Stomach (tissue), 8 donors: ENCODE measurements at regions not wholly inside any gene's neighbourhood (a gene's known extent, or its start where the extent isn't known, plus 50 kb on each side); places are given as distances from the start of the nearest gene placed in this dataset.
A peak's percentile ranks its signal among the peaks of the same experiment; 100 is the strongest.

Experiments used
- DNase-seq, 2 donors: peaks; one replicate each; pipeline versions ENCODE4 v3.0.0 to v3.0.0-alpha.2; 2013 to 2019
- H3K27ac ChIP-seq, 5 donors: fragments of 200-600 bp in 4 of 5; sonication (generic) in 4 of 5; one replicate each; pipeline ENCODE4 v1.5.1; 2013 to 2019; ENCODE audit warnings: mild to moderate bottlenecking in 1 of 5, moderate library complexity in 1 of 5
- H3K27me3 ChIP-seq, 3 donors: fragments of 200-600 bp; sonication (generic); one replicate each; pipeline ENCODE4 v1.5.1; 2017 to 2019; ENCODE audit warnings: mixed run types in 1 of 3
- H3K36me3 ChIP-seq, 4 donors: fragments of 200-600 bp; sonication (generic); 1 replicate in 3 of 4; 2 replicates in 1 of 4; pipeline ENCODE4 v1.5.1; 2016 to 2019
- H3K4me1 ChIP-seq, 4 donors: fragments of 200-600 bp; sonication (generic); one replicate each; pipeline ENCODE4 v1.5.1; 2016 to 2019
- H3K4me3 ChIP-seq, 4 donors: fragments of 200-600 bp; sonication (generic) in 3 of 4; one replicate each; pipeline ENCODE4 v1.5.1; 2016 to 2019; ENCODE audit warnings: mild to moderate bottlenecking in 1 of 4
- H3K9me3 ChIP-seq, 4 donors: fragments of 200-600 bp; sonication (generic); one replicate each; pipeline ENCODE4 v1.5.1; 2016 to 2019
- CTCF ChIP-seq, 7 experiments: fragments of 450-650 bp in 4 of 7; fragments of 200-600 bp in 3 of 7; sonication (generic) in 3 of 7; IDR thresholded peaks; one replicate each; pipeline ENCODE4 v1.5.1; 2016 to 2019; ENCODE audit warnings: antibody characterized with exemption in 7 of 7, control low read depth in 2 of 7, mild to moderate bottlenecking in 1 of 7
- EP300 ChIP-seq: sonication (generic); formaldehyde crosslinking; IDR thresholded peaks from one replicate; pipeline ENCODE4 v1.6.1; 2017; ENCODE audit warnings: antibody characterized with exemption
- POLR2A ChIP-seq, 4 donors: fragments of 450-650 bp; IDR thresholded peaks; one replicate each; pipeline ENCODE4 v1.6.1; 2016; ENCODE audit warnings: antibody characterized with exemption in 4 of 4, control low read depth in 2 of 4, mild to moderate bottlenecking in 1 of 4, moderate library complexity in 1 of 4
- POLR2AphosphoS5 ChIP-seq, 3 donors: sonication (generic); formaldehyde crosslinking; IDR thresholded peaks; one replicate each; pipeline ENCODE4 v1.6.1; 2016; ENCODE audit warnings: antibody characterized with exemption in 3 of 3
- WGBS, 5 donors: extraction: QIAGEN DNeasy Blood & Tissue Kit in 3 of 5; methylation state at CpG; one replicate each; pipeline versions ENCODE4 v1.1.5 to v1.1.7; 2013 to 2018; 5-methylcytosine and 5-hydroxymethylcytosine counted together
- intact Hi-C: fragments of 100-400 bp; cut with DNase I; formaldehyde crosslinking; loops from one replicate; pipeline ENCODE4 v1.15.1; 2023; ENCODE audit warnings: low total_unique reads
- donor health status: healthy with polysubstance abuse.
- donor health status: Bipolar disorder and iron deficiency.
- donor health status: healthy.

- Histone ChIP-seq H3K4me1 (no peaks in the 10 kb centered on the region), H3K27me3 (peaks cover 0 to 27% (median 0%) of the 10 kb centered on the region in 3 donors), H3K9me3 (peaks cover 0 to 4% (median 1%) of the 10 kb centered on the region in 4 donors), H3K36me3 (no peaks in the 10 kb centered on the region), H3K4me3 (no peak overlapping the region), H3K27ac (no peak overlapping the region)
- 27 to 49% (median 45%) methylated on average over 6 to 7 of the region's 7 CpGs for WGBS, 5 donors
- DNase-seq, result peak in 1 of 2 donors; percentile 9
- intact Hi-C loops, result no loop called here
- TF ChIP-seq POLR2A (IDR thresholded peaks at IDR 0.05) (no peak), POLR2AphosphoS5 (IDR thresholded peaks at IDR 0.05) (no peak), CTCF (IDR thresholded peaks at IDR 0.05) (no peak), EP300 (no peak)
Measured at GRCh38 chr1:30012455-30013440, 710.6 kb downstream of the MATN1 start.

GRCh38 chr1:30011970-30012369 lies 711.4 kb downstream of the MATN1 start:
- no peak overlapping the region for H3K4me3 ChIP-seq
- H3K9me3 ChIP-seq, result no peaks in the 10 kb centered on the region
- intact Hi-C loops, result no loop called here
- WGBS, 5 donors, result 59 to 71% (median 62%) methylated on average over 6 of the region's 6 CpGs
- no peaks in the 10 kb centered on the region for H3K4me1 ChIP-seq
- H3K27ac ChIP-seq, result no peak overlapping the region
- no peak for DNase-seq
- H3K36me3 ChIP-seq, result no peaks in the 10 kb centered on the region
- H3K27me3 ChIP-seq, result peaks cover 0 to 31% (median 0%) of the 10 kb centered on the region in 3 donors
- TF ChIP-seq POLR2A (IDR thresholded peaks at IDR 0.05) (no peak), EP300 (no peak), CTCF (IDR thresholded peaks at IDR 0.05) (no peak), POLR2AphosphoS5 (IDR thresholded peaks at IDR 0.05) (no peak)

- 74 to 86% (median 79%) methylated on average over 11 to 16 of the region's 16 CpGs for WGBS, 5 donors
- Histone ChIP-seq H3K4me3 (no peak overlapping the region), H3K9me3 (no peaks in the 10 kb centered on the region), H3K4me1 (no peaks in the 10 kb centered on the region), H3K27me3 (peaks cover 0 to 31% (median 0%) of the 10 kb centered on the region in 3 donors), H3K36me3 (no peaks in the 10 kb centered on the region), H3K27ac (no peak overlapping the region)
- TF ChIP-seq POLR2A (IDR thresholded peaks at IDR 0.05) (no peak), POLR2AphosphoS5 (IDR thresholded peaks at IDR 0.05) (no peak), CTCF (IDR thresholded peaks at IDR 0.05) (no peak), EP300 (no peak)
- DNase-seq, result no peak
- intact Hi-C loops, result no loop called here
Measured at GRCh38 chr1:30010506-30011106, 712.8 kb downstream of the MATN1 start.

GRCh38 chr1:30009720-30010119 lies 713.7 kb downstream of the MATN1 start:
- H3K27ac ChIP-seq, result no peak overlapping the region
- DNase-seq, result no peak
- H3K9me3 ChIP-seq, result no peaks in the 10 kb centered on the region
- intact Hi-C loops, result no loop called here
- no peaks in the 10 kb centered on the region for H3K4me1 ChIP-seq
- H3K4me3 ChIP-seq, result no peak overlapping the region
- TF ChIP-seq CTCF (IDR thresholded peaks at IDR 0.05), result no peak
- no peak for TF ChIP-seq POLR2AphosphoS5 (IDR thresholded peaks at IDR 0.05)
- TF ChIP-seq EP300, result no peak
- no peak for TF ChIP-seq POLR2A (IDR thresholded peaks at IDR 0.05)
- 41 to 82% (median 52%) methylated on average over 2 of the region's 2 CpGs for WGBS, 5 donors
- peaks cover 0 to 31% (median 0%) of the 10 kb centered on the region in 3 donors for H3K27me3 ChIP-seq
- H3K36me3 ChIP-seq, result no peaks in the 10 kb centered on the region
